Fibroblast of upper back skin (primary cell): ENCODE measurements at regions not wholly inside any gene's neighbourhood (a gene's known extent, or its start where the extent isn't known, plus 50 kb on each side); places are given as distances from the start of the nearest gene placed in this dataset.
A peak's percentile ranks its signal among the peaks of the same experiment; 100 is the strongest.
"Not testable (repeated sequence)": the region's sequence is repeated elsewhere in the genome, so short reads cannot be mapped to it uniquely, and the experiment has no call there.

Experiments
- DNase-seq: peaks from one replicate; pipeline ENCODE4 v3.0.0-alpha.2; 2013

DNA sequence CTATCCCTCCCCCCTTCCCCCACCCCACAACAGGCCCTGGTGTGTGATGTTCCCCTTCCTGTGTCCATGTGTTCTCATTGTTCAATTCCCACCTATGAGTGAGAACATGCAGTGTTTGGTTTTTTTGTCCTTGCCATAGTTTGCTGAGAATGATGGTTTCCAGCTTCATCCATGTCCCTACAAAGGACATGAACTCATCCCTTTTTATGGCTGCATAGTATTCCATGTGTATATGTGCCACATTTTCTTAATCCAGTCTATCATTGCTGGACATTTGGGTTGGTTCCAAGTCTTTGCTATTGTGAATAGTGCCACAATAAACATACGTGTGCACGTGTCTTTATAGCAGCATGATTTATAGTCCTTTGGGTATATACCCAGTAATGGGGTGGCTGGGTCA is 52.3 kb upstream of the MAN1A2 start:
- not testable (repeated sequence) for DNase-seq

DNA sequence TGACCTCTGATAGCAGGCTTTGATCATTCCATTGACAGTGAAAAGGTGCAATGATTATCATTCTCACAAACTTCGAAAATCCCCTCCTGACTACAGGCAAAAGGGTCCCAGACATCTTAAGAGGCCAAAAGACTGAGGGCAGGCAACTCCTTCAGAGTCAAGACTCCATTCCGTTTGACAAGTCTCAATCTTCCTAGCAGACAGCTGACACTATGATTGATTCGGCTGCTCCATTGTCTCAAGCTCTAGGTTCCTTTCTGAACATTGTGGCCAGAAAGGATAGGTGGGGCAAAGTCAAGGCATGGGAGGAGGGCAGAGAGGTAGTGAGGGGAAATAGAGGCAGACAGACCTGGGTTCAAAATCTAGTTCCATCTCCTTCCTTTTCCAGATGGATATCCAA is 53.7 kb upstream of the MAN1A2 start:
- no peak for DNase-seq

DNA sequence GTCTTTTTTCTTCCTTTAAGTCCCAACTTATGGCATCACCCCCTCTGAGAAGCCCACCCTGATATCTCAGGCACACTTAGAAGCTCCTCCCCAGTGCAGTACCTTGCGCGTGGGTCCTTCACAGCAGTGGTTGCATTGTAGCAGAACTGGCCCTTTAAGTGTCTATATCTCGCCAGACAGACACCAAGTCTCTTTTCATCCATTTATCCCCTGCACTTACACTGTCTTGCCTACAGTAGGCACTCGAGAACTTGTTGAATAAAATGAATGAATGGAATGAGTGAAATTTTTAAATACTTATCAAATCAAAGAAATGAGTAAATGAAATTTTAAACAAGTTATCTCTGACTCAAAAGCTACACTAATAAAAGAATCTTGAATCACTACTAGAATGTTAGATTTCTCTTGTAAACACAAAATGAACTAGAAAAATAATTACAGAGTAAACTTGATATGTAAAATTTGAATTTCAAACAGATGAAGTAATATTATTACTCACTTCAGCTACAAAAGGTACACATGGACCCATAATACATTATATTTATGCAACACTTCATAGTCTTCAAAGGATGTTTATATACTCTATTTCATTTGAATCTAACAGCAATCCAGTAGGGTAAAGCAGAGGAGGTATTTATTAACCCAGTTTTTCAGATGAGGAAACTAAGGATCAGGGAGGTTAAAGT is 54.7 kb upstream of the MAN1A2 start:
- DNase-seq: peak; percentile 8

DNA sequence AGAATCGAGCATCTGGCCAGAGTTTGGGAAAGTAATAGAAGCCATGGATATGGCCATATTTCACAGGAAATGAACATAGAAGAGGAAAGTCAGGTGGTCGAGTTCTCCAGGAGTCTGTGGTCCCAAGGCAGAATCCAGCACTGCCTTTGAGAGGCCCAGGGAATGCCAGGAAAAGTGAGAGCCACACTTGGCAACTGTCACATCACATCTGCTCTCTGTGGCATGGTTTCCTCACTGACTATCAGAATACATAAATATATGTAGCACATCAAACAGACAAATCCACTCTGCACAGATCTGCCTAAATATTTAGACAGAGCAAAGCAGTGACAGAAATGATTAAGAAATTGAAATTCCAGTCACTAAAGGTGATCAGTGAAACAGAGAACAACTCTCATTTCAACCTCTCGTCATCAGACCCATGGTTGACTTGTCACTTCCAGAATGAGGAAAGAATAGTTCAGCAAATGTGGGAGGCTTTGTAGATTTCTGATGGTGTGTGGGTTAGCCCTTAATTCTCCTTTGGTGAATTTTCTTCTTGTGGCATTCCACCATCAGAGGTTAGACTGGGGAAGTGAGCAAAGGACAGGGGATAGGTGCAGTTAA is 58.8 kb upstream of the MAN1A2 start:
- DNase-seq: no peak

DNA sequence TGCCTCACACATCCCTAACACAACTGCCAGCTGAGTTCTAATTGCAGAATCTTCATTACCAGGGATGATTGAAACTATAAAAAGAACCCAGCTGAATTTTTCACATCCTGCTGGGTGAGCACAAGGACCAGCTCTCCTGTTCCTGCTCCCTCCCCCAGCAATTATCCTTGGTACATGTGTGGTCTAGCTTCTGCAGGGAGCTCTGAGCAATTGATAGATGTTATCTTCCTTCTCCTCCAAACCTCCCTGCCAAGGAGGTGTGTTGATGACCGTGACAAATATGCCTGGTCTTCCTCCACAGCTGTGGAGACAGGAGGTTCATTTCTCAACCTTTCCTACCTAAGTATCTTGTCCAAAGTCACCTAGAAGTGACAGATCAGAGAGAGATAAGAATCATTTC is 65.3 kb upstream of the MAN1A2 start:
- DNase-seq: no peak

DNA sequence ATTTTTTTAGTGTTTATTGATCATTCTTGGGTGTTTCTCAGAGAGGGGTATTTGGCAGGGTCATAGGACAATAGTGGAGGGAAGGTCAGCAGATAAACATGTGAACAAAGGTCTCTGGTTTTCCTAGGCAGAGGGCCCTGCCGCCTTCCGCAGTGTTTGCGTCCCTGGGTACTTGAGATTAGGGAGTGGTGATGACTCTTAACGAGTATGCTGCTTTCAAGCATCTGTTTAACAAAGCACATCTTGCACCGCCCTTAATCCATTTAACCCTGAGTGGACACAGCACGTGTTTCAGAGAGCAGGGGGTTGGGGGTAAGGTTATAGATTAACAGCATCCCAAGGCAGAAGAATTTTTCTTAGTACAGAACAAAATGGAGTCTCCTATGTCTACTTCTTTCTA is 67.1 kb upstream of the MAN1A2 start:
- DNase-seq: not testable (repeated sequence)

DNA sequence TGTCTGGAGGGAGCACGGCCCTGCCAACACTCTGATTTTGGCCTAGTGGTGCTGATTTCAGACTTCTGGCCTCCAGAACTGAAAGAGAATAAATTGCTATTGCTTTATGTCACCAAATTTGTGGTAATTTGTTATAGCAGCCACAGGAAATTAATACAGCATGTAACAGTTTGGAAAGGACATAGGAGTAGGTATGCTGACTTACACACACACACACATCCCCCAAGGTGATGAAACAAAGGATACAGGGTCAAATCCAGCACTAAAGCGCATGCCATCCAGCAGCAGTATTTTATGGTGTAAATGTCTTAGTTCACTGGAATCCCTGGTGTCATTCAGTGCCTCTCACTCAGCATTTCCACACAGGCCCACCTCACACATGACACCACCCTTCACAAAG is 72.2 kb upstream of the MAN1A2 start:
- peak; percentile 48 for DNase-seq

DNA sequence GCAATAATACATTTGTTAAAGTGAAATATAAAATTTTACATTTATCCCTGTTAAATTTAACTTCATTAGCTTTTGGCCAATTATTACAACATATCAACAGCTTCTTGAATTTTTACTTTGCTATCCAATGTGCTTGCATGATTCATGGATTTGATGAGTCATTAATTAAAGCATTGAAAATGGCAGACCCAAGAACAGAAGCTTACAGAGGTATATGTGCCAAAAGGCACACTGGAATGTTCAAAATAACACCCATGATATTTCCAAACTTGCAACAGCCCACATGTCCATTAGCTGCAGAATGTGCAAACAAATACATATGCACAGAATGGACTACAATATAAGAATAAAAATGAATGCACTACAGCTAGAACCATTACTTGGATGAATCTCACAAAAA is 76.4 kb upstream of the MAN1A2 start:
- peak; percentile 20 for DNase-seq

DNA sequence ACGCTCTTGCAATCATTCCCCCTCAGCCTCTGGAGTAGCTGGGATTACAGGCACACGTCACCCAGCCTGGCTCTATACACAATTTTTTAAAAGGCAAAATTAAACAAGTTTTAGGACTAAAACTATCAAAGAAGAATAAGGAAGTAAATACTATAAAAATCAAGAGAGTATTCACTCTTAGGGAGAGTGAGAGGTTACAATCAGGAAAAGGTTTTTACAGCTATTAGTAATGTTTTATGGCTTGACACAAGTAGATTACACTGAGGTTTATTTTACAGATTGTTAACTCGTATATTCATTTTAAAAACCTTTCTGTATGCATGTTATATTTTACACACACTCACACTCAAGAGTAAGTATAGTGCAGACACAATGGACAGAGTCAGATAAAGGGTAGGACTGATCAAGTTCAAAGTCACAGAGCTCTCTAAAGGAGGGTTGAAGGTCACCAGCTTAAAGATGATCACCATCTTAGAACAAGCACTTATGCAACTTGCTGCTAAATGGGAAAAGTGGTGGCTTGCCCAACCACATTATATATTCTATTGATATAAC is 77.9 kb upstream of the MAN1A2 start:
- no peak for DNase-seq

DNA sequence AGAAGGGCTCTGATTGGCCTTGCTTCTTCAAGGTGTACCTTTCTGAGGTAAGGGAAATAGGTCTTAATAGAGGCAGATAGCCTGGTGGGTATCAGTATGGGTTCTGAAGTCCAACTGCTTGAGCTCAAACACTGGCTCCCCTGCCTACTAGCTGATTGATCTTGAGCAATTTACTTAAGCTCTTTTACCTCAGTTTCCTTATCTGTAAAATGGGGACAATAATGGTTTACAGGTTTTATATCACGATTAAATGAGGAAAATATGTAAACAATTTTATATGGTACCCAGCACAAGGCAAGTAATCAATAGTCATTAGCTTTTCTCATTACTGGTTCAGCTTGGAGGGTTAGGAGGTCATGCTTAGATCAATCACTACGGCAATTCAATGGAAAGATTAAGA is 75.8 kb upstream of the VTCN1 start:
- DNase-seq: no peak

DNA sequence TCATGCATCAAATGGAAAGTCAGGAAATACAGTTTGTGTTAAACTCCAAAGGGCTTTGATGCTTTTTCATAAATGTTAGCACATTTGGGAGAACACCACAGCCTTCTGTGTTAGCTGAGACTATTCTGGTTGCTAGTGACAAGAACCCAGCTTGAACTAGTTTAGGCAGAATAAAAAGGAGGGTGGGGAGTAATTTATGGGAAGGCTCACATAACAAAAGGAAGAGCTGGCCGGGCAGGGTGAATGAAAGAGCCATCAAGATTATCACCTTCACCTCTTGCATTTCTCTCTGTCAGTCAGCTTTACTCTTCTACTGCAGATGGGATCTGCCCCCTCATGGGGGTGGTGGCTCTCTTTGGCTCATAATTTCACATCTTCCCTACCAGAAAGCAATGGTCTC is 75.4 kb upstream of the VTCN1 start:
- DNase-seq: no peak

DNA sequence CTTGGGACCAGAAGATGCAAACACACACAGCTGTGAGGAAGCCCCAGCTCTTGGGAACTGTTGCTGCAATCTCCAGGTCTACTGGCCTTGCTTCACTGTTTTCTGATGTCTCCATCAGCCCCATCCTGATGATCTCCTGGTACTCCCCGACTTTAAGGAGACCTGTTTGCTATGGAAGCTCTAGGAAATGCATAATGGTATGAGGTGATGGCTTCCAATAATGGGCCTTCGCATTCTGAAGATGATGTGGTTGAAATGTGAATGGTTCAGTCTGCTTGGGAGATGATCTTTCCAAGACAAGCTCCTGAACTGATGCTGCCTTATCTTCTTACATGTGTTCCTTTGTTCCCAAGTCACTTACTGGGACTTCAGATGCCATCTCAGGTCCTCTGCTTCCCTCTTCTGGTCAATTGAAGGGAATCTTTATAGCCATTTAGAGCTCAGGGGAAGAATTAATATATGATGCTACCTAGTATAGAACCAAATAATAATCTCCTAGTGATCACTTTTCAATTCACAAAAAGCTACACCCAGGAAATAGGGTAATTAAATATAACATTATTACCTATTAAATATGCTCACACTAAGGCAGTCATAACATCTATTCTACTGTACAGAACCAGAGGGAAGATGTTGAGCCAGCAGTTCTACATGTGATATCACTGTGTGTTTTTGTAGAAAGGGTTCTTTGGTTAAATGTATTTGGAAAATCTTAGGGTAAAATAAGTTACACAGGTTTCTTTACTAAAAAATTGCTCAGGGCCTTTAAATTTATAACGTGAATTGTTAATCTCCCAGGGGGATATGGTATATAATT is 73.9 kb upstream of the VTCN1 start:
- DNase-seq: peak; percentile 66

DNA sequence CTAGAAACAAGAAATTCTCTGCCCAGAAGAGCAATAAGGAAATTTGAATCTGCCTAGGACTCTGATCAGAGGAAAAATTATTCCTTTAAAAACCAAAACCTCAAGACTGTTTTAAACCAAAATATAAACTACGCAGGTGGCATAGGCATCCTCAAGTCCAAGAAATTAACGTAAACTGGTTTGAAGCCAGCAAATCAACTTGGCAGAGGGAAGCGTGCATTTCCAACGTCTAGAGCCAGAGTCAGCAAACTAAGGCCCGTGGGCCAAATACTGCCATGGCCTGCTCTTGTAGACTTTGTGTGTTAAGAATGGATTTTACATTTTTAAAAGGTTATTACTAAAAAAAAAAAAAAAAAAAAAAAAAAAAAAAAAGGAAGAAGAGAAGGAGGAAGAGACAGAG is 67.8 kb upstream of the VTCN1 start:
- no peak for DNase-seq

DNA sequence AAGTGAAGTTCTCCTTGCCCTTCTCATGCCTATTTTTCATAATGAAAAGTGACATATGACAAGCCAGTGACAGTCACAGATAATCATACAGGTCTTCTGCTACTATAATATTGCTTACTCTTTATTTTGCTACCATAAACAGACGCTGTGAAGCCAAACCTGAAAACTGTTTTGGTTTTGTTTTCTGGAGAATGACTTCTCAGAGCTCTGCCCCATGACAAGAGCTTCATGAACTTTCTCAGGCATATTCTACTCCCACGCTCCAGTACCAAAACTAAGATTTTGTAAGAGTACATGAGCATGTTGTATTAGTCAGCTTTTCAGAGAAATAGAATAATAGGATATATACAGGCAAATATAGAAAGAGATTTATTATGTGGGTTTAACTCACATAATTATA is 64.3 kb upstream of the VTCN1 start:
- DNase-seq: no peak

DNA sequence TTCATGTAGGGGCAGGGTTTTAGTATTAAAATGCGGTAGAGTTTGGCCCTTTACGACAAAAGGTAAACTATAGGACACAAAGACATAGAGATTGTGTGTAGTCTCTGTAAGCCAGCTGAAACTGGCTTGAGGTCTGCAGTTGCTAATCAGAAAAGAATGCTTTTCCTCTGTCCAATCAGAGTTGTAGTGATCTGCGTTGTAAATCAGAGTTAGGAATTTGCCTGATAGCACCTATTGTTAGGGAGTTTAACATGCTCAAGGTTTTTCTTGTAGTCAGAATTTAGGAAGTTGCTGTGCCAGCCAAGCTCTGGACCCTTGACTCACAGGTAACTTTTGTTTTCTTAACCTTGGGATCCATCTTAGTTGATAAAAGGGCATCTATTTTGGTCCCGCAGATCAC is 61.2 kb upstream of the VTCN1 start:
- DNase-seq: peak; percentile 5

DNA sequence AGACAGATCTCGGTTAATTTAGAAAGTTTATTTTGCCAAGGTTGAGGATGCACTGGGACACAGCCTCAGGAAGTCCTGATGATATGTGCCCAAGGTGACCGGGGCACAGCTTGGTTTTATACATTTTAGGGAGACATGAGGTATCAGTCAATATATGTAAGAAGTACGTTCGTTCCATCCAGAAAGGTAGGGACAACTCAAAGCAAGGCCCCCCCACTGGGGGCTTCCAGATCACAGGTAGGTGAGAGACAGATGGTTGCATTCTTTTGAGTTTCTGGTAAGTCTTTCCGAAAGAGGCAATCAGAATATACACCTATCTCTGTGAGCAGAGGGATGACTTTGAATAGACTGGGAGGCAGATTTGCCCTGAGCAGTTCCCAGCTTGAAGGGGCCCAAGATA is 60.4 kb upstream of the VTCN1 start:
- no peak for DNase-seq

DNA sequence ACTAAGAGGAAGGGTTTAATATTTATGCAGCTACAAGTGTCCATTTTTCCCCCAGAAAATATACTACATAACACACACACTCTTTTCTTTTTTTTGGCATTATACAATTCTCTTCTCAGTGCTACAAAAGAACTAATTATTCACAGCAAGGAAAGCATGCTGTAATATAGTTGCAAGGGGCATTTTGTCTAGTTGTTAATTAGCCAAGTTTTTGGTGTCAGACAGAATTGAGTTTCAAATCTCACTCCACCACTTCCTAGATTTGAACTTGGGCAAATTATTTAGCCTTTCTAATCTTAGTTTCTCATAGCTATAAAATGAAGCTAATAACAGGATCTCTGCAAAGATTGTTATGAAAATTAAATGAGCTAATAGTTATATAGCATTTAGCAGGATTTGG is 60.0 kb upstream of the VTCN1 start:
- no peak for DNase-seq

DNA sequence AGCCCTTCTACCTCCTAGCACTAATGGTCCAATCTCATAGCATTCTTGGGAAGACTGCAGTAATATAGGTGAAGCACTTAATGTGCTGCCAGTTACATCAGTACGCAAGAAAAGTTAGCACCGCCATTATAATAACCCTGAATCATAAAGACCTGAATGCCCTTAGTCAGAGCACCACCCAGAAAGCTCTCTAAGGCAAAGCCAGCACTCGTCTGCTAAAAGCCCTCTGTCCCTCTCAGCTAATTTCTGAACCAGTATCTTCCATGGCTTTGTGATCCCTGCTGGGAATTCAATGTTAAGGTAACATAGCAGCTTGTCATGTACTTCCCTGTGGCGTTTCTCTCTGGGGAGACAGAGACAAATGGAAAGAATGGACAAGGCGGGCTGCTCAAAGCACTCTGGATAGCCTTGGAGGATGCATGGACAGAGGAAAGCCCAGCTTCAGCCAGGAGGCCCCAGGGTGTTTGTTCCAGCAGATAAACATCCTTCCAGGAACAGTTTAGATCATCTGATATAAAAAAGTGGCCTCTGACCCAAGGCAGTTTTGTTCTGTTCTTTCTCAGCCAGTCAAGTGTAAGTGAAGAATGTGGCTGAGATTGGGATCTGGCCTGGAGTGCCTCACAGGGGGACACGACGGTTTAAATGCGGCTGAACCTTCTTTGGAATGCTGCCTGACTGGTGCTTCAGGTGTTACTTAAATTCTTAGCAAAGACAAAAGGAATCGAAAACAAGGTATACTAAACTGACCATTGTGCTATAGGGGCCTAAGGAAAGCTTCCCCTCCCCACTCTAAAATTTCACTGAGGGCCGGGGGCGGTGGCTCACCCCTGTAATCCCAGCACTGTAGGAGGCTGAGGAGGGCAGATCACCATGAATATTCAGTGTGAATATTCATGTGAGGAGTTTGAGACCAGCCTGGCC is 58.1 kb upstream of the VTCN1 start:
- no peak for DNase-seq

DNA sequence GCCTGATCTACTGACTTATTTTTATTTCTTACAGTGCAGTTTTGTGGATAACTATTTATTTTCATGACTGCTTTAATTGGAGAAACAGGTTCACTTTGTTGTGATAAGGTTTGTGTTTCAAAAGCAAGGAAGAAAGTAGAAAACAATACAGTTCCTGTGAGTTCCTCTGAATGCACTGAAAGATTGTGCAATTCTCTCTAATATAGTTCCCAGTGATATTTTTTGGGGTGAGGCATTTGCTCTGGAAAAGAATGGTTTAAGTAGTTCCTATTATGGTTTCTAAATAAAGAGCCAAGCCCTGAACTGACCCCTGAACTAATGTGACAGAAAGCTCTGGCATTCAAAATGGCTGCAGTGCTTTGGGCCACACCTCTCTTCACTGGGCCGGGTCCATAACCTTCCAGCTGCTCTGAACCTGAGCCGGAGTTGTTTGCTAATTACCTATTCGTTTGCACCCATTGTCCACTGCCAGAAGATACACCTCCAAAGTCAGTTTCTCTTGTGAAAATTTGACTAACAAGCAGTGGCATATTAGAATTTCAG is 56.6 kb upstream of the VTCN1 start:
- DNase-seq: no peak

DNA sequence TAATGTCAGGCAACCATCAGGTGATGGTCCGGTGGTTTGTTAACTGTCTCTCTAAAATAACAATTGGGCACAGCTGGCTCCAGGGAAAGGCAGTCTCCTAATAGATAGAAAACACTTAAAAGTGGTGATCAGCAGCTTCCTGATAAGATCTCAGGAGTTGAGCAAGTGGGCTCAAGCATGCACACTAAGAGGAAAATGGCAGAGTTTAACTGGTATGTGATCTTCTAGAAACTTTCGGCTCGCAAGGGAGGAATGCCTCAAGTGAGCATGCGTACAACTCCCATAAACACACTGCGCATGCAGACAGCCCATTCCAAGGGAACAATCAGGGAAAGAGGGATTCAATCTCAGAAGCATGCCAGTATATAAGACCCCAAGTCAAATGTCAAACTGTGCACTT is 52.2 kb upstream of the VTCN1 start:
- no peak for DNase-seq

DNA sequence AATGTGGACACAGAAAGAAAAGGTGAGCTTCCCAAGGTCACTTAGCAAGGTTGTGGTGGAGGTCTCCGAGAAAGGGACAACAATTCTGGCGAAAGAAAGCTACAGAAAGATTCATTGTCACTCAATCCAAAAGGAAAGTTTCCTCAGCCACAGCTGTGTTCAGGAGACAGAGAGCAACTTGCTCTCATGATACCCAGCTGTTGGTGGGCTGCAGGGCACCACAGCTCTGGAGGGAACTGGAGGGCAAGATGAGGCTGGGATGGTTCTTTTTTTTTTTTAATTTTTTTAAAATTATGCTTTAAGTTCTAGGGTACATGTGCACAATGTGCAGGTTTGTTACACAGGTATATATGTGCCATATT is 50.7 kb upstream of the VTCN1 start:
- DNase-seq: no peak

DNA sequence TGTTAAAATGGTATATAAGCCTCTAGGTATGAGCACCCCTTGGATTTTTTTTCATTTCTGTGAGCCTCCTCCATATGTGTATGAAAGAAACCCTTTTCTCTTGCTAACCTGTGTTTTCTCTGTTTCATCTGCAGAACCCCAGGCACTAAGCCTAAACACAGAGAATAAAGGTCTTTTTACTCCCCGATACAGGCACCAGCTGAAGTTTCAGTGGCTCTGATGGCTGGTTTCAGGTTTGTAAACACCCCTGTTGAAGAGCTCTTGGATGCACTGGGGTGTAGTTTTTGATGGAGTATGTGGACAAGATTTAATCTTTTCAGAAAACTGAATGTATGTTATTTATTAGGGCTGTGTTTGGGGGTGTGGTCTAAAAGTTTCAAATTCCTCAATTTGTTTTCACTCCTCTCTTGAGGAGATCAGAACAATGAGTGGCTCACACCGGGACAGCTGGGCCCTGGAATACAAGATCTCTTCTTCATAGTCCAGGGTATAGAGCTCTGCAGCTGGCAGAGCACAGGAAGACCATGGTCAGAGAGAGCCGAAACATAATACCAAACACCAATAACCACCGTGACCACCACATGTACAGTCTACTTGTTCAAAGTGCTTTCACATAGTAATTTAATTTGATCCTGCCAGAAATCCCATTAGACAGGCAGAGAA is 50.2 kb upstream of the VTCN1 start:
- no peak for DNase-seq
